T-helper 1 cell treated with Interleukin-12 subunit alpha and Interleukin-12 subunit beta and Interleukin-4 antibody, amounts not matched to agents 30 μg/mL and 1 μg/mL, for 36 hours (primary cell): ENCODE measurements at regions not wholly inside any gene's neighbourhood (a gene's known extent, or its start where the extent isn't known, plus 50 kb on each side); places are given as distances from the start of the nearest gene placed in this dataset.

Source experiments
- H3K27ac Mint-ChIP-seq: one replicate; pipeline ENCODE4 v1.8.0; 2021; ENCODE audit warnings: mild to moderate bottlenecking, mixed read lengths
- H3K27me3 Mint-ChIP-seq: one replicate; pipeline ENCODE4 v1.8.0; 2021; ENCODE audit warnings: low read depth, mixed read lengths
- H3K36me3 Mint-ChIP-seq: one replicate; pipeline ENCODE4 v1.8.0; 2021; ENCODE audit warnings: low read depth, mixed read lengths
- H3K4me1 Mint-ChIP-seq: one replicate; pipeline ENCODE4 v1.8.0; 2021; ENCODE audit warnings: low read depth, mixed read lengths
- H3K4me3 Mint-ChIP-seq: one replicate; pipeline ENCODE4 v1.8.0; 2021; ENCODE audit warnings: mild to moderate bottlenecking, moderate library complexity, mixed read lengths
- H3K9me3 Mint-ChIP-seq: one replicate; pipeline ENCODE4 v1.8.0; 2021; ENCODE audit warnings: mixed read lengths

- H3K4me3 Mint-ChIP-seq: no peak overlapping the region
- H3K4me1 Mint-ChIP-seq: no peaks in the 10 kb centered on the region
- H3K9me3 Mint-ChIP-seq: no peaks in the 10 kb centered on the region
- H3K36me3 Mint-ChIP-seq: no peaks in the 10 kb centered on the region
- no peak overlapping the region for H3K27ac Mint-ChIP-seq
- H3K27me3 Mint-ChIP-seq: peaks cover 11% of the 10 kb centered on the region
Observed at GRCh38 chr13:50581586-50582196, 261.8 kb downstream of the DLEU7 start.

- Mint-ChIP-seq H3K9me3 (no peaks in the 10 kb centered on the region), H3K4me3 (no peak overlapping the region), H3K27ac (no peak overlapping the region), H3K36me3 (no peaks in the 10 kb centered on the region), H3K27me3 (peaks cover 4% of the 10 kb centered on the region), H3K4me1 (no peaks in the 10 kb centered on the region)
Observed at GRCh38 chr13:50584856-50585580, 258.5 kb downstream of the DLEU7 start.

GRCh38 chr13:50585674-50586413 is 257.6 kb downstream of the DLEU7 start:
- Mint-ChIP-seq H3K9me3 (no peaks in the 10 kb centered on the region), H3K27ac (no peak overlapping the region), H3K4me1 (peaks cover 2% of the 10 kb centered on the region), H3K4me3 (no peak overlapping the region), H3K36me3 (peaks cover 2% of the 10 kb centered on the region), H3K27me3 (peaks cover 4% of the 10 kb centered on the region)

GRCh38 chr13:50586414-50587083 is 256.9 kb downstream of the DLEU7 start:
- H3K4me3 Mint-ChIP-seq: no peak overlapping the region
- H3K27me3 Mint-ChIP-seq: peaks cover 4% of the 10 kb centered on the region
- H3K9me3 Mint-ChIP-seq: no peaks in the 10 kb centered on the region
- H3K4me1 Mint-ChIP-seq: peaks cover 2% of the 10 kb centered on the region
- H3K36me3 Mint-ChIP-seq: peaks cover 2% of the 10 kb centered on the region
- no peak overlapping the region for H3K27ac Mint-ChIP-seq

- no peaks in the 10 kb centered on the region for H3K9me3 Mint-ChIP-seq
- H3K4me3 Mint-ChIP-seq: no peak overlapping the region
- H3K36me3 Mint-ChIP-seq: peaks cover 2% of the 10 kb centered on the region
- H3K4me1 Mint-ChIP-seq: peaks cover 2% of the 10 kb centered on the region
- no peak overlapping the region for H3K27ac Mint-ChIP-seq
- H3K27me3 Mint-ChIP-seq: peaks cover 4% of the 10 kb centered on the region
Observed at GRCh38 chr13:50587115-50587514, 256.4 kb downstream of the DLEU7 start.

- Mint-ChIP-seq H3K27me3 (peaks cover 4% of the 10 kb centered on the region), H3K27ac (no peak overlapping the region), H3K4me3 (no peak overlapping the region), H3K36me3 (peaks cover 2% of the 10 kb centered on the region), H3K9me3 (no peaks in the 10 kb centered on the region), H3K4me1 (peaks cover 2% of the 10 kb centered on the region)
Observed at GRCh38 chr13:50587645-50588373, 255.7 kb downstream of the DLEU7 start.

GRCh38 chr13:50588491-50589130 is 254.9 kb downstream of the DLEU7 start:
- Mint-ChIP-seq H3K4me1 (peaks cover 6% of the 10 kb centered on the region), H3K27me3 (peaks cover 4% of the 10 kb centered on the region), H3K4me3 (no peak overlapping the region), H3K36me3 (peaks cover 2% of the 10 kb centered on the region), H3K27ac (no peak overlapping the region), H3K9me3 (no peaks in the 10 kb centered on the region)

GRCh38 chr13:50589139-50589538 is 254.4 kb downstream of the DLEU7 start:
- Mint-ChIP-seq H3K4me1 (peaks cover 8% of the 10 kb centered on the region), H3K9me3 (no peaks in the 10 kb centered on the region), H3K36me3 (peaks cover 2% of the 10 kb centered on the region), H3K27me3 (peaks cover 4% of the 10 kb centered on the region), H3K4me3 (no peak overlapping the region), H3K27ac (no peak overlapping the region)

- H3K36me3 Mint-ChIP-seq: peaks cover 2% of the 10 kb centered on the region
- no peak overlapping the region for H3K27ac Mint-ChIP-seq
- H3K4me3 Mint-ChIP-seq: no peak overlapping the region
- H3K4me1 Mint-ChIP-seq: peaks cover 9% of the 10 kb centered on the region
- H3K9me3 Mint-ChIP-seq: no peaks in the 10 kb centered on the region
- H3K27me3 Mint-ChIP-seq: peaks cover 4% of the 10 kb centered on the region
Observed at GRCh38 chr13:50589651-50590054, 253.8 kb downstream of the DLEU7 start.

GRCh38 chr13:50592412-50593155 is 250.9 kb downstream of the DLEU7 start:
- H3K27me3 Mint-ChIP-seq: peaks cover 4% of the 10 kb centered on the region
- H3K4me3 Mint-ChIP-seq: no peak overlapping the region
- H3K36me3 Mint-ChIP-seq: peaks cover 2% of the 10 kb centered on the region
- H3K4me1 Mint-ChIP-seq: peaks cover 16% of the 10 kb centered on the region
- H3K9me3 Mint-ChIP-seq: no peaks in the 10 kb centered on the region
- H3K27ac Mint-ChIP-seq: no peak overlapping the region

GRCh38 chr13:50593207-50593606 is 250.3 kb downstream of the DLEU7 start:
- H3K27ac Mint-ChIP-seq: no peak overlapping the region

GRCh38 chr13:50594276-50595051 is 249.0 kb downstream of the DLEU7 start:
- H3K9me3 Mint-ChIP-seq: no peaks in the 10 kb centered on the region
- H3K4me3 Mint-ChIP-seq: no peak overlapping the region
- peak overlapping the region; percentile 29 for H3K27ac Mint-ChIP-seq
- H3K4me1 Mint-ChIP-seq: peaks cover 16% of the 10 kb centered on the region
- peaks cover 2% of the 10 kb centered on the region for H3K36me3 Mint-ChIP-seq
- H3K27me3 Mint-ChIP-seq: peaks cover 9% of the 10 kb centered on the region

More at GRCh38 chr13:50593207-50593606, 250.3 kb downstream of the DLEU7 start:
- H3K4me1 Mint-ChIP-seq: peaks cover 16% of the 10 kb centered on the region
- no peaks in the 10 kb centered on the region for H3K9me3 Mint-ChIP-seq
- no peak overlapping the region for H3K4me3 Mint-ChIP-seq
- peaks cover 2% of the 10 kb centered on the region for H3K36me3 Mint-ChIP-seq
- peaks cover 8% of the 10 kb centered on the region for H3K27me3 Mint-ChIP-seq
